ENCODE measurements at regions not wholly inside any gene's neighbourhood (a gene's known extent, or its start where the extent isn't known, plus 50 kb on each side); places are given as distances from the start of the nearest gene placed in this dataset.
"Not testable (repeated sequence)": the region's sequence is repeated elsewhere in the genome, so short reads cannot be mapped to it uniquely, and the experiment has no call there.

DNA sequence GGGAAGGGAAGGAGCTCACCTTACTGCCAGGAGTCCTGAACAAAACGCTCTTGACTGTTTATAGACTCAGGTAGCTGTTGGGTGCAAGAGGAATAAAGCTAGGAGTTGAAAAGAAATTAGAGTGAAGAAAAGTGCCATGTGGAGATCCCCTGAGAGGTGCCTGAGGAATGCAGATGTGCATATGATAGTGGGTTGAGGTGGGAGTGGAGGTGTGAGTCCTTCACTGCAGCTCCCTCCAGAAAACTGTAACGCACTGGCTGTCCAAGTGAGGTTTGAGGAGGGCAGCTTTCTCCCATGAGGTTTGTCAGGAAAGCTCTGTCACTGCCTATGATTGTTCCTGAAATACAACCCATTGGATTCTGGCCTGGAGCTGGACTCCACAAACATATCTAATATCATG, 904.8 kb upstream of the POT1 start:
- no peak for DNase-seq (ENCODE audit: low read depth)

DNA sequence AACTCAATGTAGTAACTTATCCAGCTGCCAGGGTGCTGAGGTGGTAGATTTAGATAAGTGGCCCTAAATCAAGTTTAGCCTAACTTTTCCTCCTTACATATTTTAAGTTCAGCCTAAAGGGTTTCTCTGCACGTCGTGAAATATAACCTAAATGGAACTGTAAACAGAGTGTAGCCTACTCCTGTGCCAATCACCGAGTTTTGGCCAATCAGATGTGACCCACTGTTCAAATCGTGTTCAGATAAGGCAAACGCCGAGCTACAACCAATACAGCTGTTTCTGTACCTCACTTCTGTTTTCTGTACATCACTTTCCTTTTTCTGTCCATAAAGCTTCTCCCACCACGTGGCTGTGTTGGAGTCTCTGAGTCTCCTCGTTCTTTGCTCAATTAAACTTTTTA, 904.2 kb upstream of the POT1 start:
- no peak for DNase-seq (ENCODE audit: low read depth)

DNA sequence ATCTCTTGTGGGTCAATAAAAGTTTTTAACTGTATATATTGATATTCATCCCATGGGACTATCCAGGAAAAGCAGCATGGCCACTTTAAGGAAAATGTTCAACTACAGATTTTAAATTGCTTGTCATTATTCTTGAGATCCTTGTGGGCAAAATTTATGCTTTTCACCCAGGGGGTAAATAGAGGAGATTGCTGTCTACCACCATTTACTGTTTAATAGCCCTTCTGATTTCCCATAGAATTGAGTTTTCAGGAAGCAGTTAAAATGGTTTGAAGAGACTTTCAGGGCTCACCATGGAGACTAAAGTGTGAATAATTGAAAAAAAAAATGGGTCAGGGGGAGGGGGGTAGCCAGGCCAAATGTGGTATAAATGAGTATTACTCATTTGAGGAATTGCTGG, 901.1 kb upstream of the POT1 start:
- DNase-seq (ENCODE audit: low read depth): no peak

DNA sequence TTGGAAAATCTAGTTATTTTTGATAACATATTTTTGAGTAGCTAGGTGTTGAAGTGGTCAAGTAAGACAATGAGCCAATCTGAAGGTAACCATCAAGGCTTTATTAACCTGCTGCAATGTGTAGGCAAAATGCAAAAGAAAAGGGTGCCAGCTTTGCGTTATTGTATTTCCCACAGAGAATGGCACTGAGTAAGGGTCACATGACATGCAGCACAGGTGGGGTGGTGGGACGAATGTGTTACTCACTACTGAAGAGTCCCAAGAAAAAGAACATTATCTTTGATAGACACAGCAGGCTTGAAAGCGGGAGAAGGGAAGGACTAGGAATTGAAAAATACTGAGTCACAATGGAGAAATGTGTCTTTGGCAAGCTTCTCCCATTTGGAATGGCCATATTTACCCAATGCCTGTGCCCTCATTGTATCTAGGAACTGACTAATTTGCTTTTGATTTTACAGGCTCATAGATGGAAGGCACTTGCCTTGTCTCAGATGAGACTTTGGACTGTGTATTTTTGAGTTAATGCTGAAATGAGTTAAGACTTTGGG, 898.6 kb upstream of the POT1 start:
- DNase-seq (ENCODE audit: low read depth): no peak

DNA sequence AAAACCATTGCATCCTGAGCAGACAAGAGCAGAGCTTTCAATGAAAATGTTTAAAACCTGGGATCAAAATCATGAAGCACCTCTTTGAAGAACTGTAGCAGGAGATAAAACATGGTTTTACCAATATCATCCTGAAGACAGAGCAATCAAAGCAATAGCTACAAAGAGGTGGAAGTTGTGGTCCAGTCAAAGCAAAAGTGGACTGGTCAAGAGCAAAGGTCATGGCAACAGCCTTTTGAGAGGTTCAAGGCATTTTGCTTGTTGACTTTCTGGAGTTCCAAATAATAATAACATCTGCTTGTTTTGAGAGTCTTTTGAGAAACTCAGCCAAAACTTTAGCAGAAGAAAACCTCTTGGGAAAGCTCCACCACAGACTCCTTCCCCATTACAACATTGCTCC, 893.9 kb upstream of the POT1 start:
- no peak for DNase-seq (ENCODE audit: low read depth)

DNA sequence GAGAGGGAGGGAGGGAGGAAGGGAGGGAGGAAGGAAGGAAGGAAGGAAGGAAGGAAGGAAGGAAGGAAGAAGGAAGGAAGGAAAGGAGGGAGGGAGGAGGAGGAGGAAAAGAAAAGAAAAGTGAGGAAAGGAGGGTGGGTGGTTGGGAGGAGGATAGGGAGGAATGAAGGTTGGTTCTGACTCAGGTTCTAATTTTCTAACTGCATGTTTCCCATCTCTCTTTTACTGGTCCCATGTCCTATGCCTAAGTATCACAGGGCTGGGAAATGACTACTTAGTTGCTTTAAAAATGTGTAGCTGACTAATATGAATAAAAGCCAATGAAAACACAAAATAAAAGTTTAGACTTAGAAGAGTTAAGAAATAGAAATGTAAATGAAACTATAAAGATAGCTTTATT, 890.9 kb upstream of the POT1 start:
- DNase-seq (ENCODE audit: low read depth): no peak

DNA sequence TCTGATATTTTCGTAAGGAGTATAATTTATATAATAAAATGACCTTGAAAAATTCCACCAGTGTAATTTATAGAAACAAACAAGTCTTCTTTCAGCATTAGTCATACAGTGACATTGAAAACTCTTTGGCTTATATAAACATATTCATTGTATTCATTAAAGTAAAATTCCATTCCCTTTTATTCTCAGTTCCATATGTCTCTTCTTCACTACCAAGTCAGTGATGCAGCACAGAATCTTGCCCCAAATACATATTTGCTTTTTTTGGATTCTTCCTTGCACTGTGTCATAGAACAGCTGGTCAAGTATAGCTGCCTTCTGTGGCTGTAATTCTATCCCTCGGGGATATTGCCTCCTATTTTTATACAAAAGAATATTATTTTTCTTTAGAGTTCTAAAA, 884.5 kb upstream of the POT1 start:
- DNase-seq (ENCODE audit: low read depth): no peak

DNA sequence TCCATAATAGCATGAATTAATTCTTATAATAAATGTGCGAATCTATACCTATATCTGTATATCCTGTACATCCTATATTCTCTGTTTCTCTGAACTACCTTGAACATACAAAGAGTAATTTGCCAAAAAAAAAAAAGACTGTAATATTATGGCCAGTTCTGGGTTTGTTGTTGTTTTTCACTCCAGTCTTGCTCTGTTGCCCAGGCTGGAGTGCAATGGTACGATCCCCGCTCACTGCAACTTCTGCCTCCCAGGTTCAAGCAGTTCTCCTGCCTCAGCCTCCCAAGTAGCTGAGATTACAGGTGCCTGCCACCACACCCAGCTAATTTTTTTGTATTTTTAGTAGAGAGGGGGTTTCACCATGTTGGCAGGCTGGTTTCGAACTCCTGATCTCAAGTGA, 876.9 kb upstream of the POT1 start:
- not testable (repeated sequence) for DNase-seq (ENCODE audit: low read depth)

DNA sequence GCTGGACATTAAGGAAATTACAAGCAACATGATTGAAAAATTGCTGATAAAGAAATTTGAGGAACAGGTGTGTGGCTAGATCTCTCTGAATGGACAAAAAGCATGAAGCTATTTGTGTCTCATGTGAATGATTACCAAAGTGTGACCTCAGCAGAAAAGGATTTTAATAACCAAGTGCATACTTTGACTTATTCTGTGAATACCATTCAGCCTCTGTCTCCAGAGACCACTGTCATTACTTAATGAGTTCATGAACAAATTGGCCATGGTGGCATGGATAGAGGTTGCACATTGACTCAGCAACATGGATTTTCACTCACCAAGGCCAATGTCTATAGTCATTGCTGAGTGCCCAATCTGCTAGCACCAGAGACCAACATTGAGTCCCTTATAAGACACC, 874.6 kb upstream of the POT1 start:
- no peak for DNase-seq (ENCODE audit: low read depth)

DNA sequence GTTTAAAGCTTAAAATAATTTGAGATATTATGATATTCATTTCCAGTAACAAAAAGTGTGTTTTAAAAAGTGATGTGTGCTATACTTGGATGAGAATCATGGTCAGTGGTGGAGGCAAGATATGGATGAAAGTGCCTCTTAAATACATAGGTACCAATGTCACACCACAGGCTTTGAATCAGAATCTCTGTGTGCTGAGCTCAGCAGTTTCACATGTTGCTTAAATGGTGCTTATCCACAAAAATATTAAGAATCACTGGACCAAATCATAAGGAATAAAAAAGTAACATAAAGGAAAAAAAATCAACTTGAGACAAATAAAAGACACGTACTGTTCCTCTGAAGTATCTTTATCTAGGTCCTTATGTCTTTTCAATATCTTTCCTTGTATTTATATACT, 850.5 kb upstream of the POT1 start:
- DNase-seq (ENCODE audit: low read depth): no peak

DNA sequence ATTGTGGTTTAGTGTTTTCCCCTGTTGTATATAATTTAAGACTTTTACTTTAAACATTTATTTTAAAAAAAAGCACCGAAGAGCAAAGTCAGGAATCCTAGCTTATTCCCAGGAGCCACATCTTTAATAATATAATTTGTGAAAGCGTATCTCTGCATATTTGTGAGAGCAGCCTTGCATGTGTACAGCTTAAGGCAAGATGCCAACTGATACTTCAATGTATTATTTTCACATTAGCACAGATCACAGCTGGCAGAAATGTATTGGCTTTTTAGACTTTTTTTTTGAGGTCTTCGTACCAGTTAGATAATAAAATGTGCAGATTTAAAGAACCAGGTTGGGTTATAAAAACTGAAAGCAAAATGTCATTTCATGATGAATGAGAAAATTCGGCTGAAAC, 845.7 kb upstream of the POT1 start:
- no peak for DNase-seq (ENCODE audit: low read depth)

DNA sequence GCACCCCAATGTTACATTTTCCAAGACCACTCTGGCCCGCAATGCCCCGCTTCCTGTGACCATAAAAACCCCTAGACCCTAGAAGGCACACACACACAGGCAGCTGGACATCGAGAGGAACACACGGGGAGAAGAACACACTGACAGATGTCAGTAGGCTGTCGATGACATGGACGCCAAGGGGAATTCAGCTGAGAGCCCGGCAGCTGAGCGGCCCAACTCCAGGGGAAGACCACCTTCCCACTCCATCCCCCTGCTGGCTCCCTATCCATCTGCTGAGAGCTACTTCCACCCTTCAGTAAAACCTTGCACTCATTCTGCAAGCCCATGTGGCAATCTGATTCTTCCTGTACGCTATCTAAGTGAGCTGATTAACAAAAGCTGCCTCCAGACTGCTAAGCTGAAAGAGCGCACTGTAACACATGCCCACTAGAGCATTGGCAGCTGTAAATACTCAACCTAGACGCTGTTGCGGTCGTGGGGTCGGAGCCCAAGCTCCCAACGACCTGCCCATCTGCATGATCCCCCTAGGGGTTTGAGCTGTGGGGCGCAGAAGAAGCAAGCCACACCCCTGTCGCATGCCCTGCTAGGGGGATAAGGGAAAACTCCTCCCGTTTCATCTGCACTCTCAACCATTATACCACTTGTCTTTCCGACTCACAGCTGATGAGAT, 843.6 kb upstream of the POT1 start:
- DNase-seq (ENCODE audit: low read depth): no peak

DNA sequence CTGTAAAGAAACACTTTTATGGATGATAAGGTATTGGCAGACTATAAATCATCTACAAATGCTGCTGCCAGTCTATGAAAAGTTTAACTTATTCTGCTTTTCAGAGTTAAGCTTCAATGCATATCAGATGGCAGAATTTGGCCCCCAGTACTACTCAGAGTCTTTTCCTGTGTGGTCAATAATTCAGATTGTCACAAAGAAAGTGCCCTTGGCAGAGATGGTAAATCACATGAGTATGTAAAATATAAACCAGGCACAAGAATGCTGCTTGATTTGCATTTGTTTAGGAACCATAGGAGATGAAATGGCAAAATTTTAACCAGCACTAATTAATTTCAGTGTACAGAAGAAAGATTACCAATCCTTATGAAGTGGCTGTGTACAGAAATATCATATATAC, 818.3 kb upstream of the POT1 start:
- DNase-seq (ENCODE audit: low read depth): no peak

DNA sequence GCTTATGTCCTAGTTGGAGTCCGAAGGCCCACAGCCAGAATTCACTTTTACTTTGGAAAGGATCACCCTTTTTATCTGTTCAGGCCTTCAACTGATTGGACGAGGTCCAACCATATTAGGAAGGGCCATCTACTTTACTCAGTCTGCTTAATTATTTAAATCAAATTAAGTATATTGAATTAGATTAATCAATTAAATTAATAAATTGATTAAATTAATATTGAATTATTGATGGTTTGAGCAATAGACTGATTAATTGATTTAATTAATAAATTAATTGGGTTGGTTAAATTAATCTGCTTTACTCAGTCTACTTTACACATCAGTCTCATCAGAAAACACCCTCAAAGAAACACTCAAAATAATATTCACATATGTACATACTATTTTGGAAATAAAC, 816.9 kb upstream of the POT1 start:
- DNase-seq (ENCODE audit: low read depth): no peak

DNA sequence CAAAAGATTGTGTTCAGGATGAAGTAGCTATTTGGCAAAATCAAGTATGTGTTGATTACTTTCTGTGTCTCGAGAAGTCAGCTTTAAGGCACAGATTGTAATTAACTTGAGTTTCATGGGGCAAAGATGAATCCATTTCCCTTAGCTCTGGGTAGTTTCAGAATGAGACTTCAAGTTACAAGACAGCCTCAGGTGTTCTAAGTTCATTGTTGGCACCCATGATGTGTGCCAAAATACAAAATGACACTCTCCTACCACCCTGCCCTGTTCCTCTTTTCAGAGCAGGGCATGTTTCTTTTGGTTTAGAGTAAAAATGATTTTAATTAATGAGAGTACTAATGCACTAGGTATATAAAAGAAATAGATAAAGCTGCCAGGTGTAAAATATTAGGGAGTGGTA, 797.6 kb upstream of the POT1 start:
- no peak for DNase-seq (ENCODE audit: low read depth)

DNA sequence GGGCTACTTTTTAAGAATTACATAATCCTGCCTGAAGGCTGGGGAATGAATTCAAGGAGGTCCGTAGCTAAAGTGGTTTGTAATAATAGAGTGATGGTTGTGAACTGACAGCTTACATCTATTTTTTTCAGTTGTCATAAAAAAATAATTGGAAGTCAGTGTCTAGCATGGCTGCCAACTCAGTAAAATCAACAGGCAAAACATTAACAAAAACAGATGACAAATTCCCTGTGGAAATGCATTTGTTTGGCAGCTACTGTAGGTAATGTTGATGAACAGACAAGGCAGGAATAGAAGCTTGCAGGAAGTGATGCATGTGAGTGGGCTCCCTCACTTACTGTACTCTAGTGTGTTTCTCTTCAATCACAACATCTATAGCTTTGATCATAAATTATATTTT, 766.0 kb upstream of the POT1 start:
- no peak for DNase-seq (ENCODE audit: low read depth)

DNA sequence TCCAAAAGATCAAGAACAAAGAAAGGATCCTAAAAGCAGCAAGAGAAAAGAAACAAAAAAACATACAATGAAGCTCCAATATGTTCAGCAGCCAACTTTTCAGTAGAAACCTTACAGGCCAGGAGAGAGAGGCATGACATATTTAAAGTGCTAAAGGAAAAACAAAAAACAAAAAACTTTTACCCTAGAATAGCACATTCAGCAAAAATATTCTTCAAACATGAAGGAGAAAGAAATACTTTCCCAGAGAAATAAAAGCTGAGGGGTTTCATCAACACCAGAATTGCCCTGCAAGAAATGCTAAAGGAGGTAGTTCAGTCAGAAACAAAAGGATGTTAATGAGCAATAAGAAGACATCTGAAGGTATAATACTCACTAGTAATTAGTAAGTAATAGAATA, 753.5 kb upstream of the POT1 start:
- no peak for DNase-seq (ENCODE audit: low read depth)

DNA sequence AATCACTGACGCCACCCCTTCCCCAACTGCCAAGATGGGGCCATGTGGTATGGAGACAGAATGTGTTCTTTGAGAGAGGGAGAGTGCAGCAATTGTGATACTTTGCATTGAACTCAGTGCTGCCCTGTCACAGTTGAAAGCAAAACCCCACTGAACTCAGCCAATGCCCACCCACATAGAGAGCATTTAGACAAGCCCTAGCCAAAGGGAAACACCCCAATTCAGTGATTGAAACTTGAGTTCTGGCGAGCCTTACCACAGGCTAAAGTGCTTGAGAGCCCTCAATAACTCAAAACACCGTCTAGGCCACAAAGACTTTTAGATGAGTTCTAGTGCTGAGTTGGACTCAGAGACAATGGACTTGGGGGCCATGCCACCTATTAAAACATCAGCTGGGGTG, 751.9 kb upstream of the POT1 start:
- no peak for DNase-seq (ENCODE audit: low read depth)

DNA sequence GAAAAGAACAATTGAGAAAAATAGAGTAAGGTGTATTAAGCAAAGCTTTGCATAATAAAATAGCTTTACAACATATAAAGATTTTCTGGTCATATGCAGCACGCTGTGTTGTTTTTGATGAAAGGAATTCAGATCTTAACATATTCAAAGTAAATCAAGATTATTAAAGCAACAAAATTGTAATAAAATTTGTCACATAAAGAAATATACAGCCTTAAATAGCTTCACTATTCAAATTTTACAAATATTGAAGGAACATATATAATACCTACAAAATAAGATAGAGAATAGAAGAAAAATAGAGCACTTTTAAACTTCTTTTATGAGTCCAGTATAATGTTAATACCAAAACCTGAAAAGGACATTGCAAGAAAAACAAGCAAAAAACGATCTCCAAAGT, 749.1 kb upstream of the POT1 start:
- DNase-seq (ENCODE audit: low read depth): no peak

DNA sequence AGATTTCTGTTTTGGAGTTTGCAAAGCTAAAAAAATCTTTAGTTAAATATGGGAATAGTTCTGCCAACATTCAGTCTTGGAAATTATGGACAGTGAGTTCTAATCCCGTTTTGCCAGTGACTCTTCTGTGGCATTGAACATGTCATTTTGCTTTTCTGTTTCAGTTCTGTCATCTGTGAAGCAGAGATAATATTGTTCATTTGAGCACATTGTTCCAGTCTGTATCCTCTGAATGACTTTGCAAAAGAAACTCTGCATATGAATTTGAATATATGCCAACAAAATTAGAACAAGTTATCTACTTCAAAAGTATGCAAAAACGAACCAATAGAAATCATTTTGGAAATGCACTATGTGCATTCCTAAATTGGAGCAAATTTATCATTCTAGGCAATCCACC, 746.0 kb upstream of the POT1 start:
- DNase-seq (ENCODE audit: low read depth): no peak

DNA sequence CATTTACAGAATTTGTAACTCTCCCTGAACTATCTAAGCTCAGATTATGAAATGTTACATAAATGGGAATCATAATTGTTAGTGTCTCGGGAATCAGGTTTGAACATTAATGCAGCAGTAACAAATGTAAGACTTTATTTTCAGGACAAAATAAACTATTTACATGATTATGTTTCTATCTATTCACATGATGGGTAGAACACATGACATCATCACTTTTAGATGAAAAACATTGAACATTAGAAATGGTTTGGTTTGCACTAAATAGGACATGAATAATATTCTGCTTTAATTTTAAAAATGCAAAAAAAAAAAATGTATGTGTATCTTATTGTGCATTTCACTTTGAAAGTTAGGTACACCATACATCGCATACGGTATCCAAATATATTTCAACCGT, 745.5 kb upstream of the POT1 start:
- DNase-seq (ENCODE audit: low read depth): no peak

DNA sequence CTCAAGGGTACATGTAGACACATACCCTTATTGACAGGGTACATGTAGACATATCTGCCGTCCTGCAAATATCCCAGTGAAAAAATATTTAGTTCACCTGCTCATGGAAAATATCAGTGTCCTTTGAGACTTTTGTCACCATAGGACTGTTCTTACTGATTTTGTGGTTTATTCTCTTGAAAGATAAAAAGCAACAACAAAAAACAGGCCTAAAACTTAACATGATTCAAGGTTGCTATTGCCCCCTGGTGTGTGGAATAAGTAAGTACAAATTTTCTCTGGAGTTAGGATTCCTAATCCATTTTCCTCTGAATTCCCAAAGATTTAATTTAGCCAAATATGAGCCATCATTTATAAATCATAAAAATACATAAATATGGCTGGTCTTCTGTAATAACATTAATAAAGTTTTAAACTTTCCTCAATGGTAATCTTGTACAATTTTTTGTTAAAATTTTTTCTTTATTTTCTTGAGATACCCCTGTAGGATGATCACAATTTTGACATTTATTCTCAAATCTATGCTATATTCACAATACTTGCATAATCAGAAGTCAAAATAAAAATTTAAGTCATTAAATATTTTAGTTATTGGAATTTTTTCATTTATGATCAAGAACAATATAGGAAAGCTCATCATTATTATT, 741.4 kb upstream of the POT1 start:
- no peak for DNase-seq (ENCODE audit: low read depth)

DNA sequence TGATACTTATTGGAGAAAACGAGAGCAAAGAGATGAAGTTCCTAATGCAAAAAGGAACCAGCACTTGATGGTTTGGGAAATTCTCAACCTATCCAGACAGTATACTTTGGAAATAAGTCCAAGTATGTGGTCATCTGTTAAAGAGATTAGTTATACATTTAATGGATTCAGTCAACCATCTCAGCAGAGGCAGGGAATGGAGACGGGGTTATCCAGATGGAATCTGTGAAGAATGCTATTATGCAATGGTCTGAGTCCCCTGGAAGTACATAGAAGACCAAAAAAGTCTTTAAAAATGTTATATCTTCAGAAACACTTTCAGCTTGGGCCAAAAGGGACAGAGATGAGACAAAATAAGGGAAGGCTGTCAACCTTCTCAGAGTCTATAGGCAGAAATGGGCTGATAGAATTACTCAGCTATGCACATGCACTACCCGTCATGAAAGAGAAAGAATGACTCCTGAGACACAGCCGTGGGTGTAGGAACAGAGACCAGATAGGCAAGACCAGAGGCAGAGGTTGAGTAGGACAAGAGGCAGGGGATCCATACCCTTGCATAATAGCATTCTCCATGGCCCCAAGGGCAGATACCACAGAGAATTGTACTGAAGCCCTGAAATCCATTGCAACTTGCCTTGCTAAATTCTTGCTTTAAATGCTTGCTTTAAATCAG, 738.8 kb upstream of the POT1 start:
- DNase-seq (ENCODE audit: low read depth): no peak

DNA sequence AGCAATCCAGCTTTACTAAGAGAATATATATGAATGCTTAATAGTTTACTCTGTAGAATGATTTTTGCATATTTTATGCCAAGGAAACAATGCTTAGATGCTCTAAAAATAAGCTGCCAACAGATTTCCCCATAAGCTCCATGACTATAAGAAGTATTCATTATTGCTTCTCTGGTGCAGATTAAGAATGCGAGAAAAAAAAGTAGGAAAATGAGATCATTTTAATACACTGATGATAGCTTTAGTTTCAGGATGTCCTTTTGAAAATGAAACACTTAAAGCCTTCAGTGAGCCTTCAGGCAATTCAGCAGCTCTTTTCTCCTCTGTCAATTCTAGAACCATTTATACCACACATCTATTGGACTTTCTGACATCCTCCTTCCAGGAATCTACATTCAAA, 735.0 kb upstream of the POT1 start:
- DNase-seq (ENCODE audit: low read depth): no peak

Data from GM04504 (cell line).